GM18909 (cell line): ENCODE measurements at regions not wholly inside any gene's neighbourhood (a gene's known extent, or its start where the extent isn't known, plus 50 kb on each side); places are given as distances from the start of the nearest gene placed in this dataset.

Source experiments
- ATAC-seq: cut with Tn5 transposase; IDR thresholded peaks from one replicate; pipeline ENCODE4 v1.9.1; 2021; ENCODE audit warnings: mild to moderate bottlenecking; ENCODE audit not compliant: unreplicated experiment, poor library complexity

- no peak for ATAC-seq
Observed at GRCh38 chr2:190805843-190806242, 74.8 kb upstream of the GLS start.

- ATAC-seq: no peak
Observed at GRCh38 chr2:190807886-190808285, 72.7 kb upstream of the GLS start.

- no peak for ATAC-seq
Observed at GRCh38 chr2:190809139-190809764, 71.4 kb upstream of the GLS start.

GRCh38 chr2:190809876-190810525 is 70.6 kb upstream of the GLS start:
- no peak for ATAC-seq

GRCh38 chr2:190810981-190811587 is 69.5 kb upstream of the GLS start:
- no peak for ATAC-seq

GRCh38 chr2:190811811-190812210 is 68.8 kb upstream of the GLS start:
- ATAC-seq: no peak

- ATAC-seq: no peak
Observed at GRCh38 chr2:190812506-190813294, 67.9 kb upstream of the GLS start.

GRCh38 chr2:190815226-190815625 is 65.4 kb upstream of the GLS start:
- ATAC-seq: no peak

- ATAC-seq: no peak
Observed at GRCh38 chr2:190817082-190817481, 63.5 kb upstream of the GLS start.

GRCh38 chr2:190819840-190820301 is 60.8 kb upstream of the GLS start:
- ATAC-seq: no peak

- no peak for ATAC-seq
Observed at GRCh38 chr2:190820416-190820815, 60.2 kb upstream of the GLS start.

GRCh38 chr2:190822043-190822442 is 58.6 kb upstream of the GLS start:
- no peak for ATAC-seq

- ATAC-seq: no peak
Observed at GRCh38 chr2:190827720-190828119, 52.9 kb upstream of the GLS start.

- ATAC-seq: no peak
Observed at GRCh38 chr2:190829642-190830041, 51.0 kb upstream of the GLS start.
